Activated effector memory CD4-positive, alpha-beta T cell treated with anti-CD3 and anti-CD28 coated beads, Interleukin-2, amount 50 U/mL, for 16 hours (primary cell): ENCODE measurements at regions not wholly inside any gene's neighbourhood (a gene's known extent, or its start where the extent isn't known, plus 50 kb on each side); places are given as distances from the start of the nearest gene placed in this dataset.
"Not testable (repeated sequence)": the region's sequence is repeated elsewhere in the genome, so short reads cannot be mapped to it uniquely, and the experiment has no call there.

Experiments used
- DNase-seq: peaks from one replicate; pipeline ENCODE4 v3.0.0-alpha.2; 2020

DNA sequence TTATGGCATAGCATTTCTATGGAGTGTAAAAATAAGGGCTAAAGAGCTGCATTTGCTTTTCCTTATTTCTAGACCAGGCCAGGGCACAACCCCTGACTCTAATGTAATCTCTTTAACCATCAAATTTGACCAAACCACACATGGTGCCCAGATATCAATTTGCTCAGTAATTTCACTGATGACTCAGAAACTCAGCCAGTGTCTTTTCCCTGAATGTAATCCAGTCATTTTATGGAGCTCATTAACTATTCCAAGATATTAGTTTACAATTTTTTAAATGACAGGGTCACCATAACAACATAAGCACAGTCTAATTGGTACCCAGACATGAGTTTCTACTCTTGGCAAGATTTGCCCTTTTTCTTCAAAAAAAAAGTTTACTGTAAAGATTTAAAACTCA lies 270.8 kb upstream of the AGAP1 start:
- DNase-seq = no peak

DNA sequence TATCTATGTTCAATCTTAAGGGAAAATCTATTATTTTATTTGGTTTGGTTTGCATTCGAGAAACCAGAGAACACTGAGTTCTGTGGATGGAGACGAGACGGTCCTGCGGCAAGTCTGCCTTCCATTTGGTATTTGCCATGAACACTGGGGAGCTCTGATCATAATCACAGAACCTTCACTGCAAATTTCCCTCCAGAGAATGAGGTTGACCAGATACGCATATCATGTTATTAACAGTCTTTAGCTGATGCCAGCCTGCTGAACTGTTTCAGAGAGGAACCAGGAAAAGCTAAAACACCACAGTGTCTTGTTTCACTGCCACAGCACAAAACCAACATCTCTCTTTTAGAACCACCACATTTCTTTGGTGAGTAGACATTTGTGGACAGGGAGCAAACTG lies 269.4 kb upstream of the AGAP1 start:
- DNase-seq = no peak

DNA sequence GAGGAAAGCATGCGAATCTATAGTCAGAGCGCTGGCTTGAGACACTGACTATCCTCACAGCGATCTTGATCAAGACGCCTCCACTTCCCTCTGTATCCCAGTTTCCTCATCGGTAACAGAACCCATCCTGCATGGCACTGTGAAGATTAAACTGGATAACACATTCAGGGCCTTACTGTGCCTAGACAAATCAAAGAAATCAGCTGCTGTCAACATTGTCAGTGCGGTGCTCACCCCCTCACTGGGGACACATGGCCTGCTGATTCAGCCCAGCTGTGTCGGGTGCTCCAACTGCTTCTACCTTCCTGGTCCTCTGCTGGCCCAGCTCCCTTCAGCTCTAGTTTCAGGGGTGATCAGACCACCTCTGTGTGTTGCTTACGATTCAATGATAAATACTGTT lies 268.6 kb upstream of the AGAP1 start:
- no peak for DNase-seq

DNA sequence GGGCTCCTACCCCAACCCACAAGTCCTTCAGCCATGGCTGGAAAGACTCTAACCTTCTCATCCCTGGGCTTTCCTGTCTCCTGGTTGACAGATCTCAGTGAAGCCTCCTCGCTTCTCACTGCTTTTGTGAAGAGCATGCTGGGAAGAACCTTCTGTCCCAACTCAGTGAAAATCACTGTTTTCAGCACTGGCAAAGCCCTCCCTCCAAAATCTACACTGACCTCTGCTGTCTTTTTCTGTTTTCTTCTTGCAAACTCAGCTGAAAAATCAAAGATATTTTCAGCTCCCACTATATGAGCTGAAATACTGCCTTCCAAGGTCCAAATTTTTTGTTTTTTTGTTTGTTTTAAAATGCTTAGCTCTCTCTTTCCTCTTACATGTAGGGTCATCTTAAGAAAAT lies 266.3 kb upstream of the AGAP1 start:
- DNase-seq = no peak

DNA sequence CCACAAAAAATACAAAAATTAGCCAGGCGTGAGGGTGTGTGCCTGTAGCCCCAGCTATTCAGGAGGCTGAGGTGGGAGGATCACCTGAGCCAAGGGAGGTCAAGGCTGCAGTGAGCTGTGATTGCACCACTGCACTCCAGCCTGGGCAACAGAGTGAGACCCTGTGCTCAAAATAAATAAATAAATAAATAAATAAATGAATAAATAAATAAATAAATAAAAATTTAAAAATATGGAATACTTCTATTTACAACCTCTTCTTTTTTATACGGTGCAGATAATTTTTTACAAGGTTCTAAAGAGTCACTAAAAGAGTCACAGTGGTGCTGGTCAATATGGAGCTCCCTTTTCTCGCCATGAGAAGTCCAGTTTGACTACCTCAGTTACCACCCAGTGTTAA lies 265.4 kb upstream of the AGAP1 start:
- not testable (repeated sequence) for DNase-seq

DNA sequence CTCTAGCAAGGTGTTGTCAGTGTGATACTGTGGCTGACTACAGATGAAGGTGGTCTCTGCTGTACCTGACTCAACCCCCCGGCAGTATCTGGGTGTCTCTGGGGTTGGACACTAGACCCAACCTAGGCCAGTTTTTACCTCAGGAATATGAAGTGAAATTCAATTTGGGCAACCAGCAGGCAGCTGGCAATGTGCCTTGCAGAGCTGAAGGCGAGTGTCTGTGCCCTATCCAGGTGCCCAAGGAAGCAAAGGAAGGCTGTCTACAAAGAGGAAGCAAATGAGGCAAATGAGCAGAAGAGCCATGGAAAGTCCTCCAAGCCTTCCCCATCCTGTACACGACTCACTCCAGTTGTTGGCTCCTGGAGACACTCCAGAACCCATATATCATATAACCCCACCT lies 264.6 kb upstream of the AGAP1 start:
- DNase-seq = no peak

DNA sequence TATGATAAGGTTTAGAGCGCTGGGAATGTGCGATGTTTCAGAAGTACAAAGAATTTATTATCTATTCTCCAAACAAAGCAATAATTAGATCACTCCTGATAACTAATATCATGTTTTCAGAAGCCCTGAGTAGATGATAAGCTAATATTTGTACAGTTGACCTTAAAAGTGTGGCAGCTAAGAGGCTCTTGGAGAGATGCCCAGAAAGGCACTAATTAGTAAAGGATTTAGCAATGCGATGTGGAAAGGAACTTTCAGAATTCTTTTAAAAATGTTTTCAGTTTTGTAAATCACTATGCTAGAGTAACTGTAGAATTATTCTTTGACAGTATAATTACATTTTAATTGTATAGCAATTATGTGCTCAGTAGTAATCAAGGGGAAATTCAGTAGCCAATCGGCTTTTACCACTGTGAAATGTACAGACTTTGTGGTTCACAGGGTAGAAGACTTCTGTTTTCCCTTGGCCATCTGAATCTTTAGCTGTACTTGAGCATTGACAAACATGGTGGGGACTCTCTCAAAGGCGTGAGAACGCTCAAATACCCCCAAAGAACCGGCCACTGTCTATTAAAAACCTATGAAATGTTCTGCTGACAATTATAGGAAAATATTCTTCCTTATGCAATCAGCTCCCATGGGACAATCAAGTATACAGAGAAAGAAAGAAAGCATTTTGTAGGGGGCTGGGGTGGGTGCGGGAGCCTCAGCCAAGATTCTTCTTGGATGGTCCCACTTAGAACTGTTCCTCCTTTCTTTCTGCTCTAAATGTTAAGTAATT lies 262.8 kb upstream of the AGAP1 start:
- DNase-seq = no peak

DNA sequence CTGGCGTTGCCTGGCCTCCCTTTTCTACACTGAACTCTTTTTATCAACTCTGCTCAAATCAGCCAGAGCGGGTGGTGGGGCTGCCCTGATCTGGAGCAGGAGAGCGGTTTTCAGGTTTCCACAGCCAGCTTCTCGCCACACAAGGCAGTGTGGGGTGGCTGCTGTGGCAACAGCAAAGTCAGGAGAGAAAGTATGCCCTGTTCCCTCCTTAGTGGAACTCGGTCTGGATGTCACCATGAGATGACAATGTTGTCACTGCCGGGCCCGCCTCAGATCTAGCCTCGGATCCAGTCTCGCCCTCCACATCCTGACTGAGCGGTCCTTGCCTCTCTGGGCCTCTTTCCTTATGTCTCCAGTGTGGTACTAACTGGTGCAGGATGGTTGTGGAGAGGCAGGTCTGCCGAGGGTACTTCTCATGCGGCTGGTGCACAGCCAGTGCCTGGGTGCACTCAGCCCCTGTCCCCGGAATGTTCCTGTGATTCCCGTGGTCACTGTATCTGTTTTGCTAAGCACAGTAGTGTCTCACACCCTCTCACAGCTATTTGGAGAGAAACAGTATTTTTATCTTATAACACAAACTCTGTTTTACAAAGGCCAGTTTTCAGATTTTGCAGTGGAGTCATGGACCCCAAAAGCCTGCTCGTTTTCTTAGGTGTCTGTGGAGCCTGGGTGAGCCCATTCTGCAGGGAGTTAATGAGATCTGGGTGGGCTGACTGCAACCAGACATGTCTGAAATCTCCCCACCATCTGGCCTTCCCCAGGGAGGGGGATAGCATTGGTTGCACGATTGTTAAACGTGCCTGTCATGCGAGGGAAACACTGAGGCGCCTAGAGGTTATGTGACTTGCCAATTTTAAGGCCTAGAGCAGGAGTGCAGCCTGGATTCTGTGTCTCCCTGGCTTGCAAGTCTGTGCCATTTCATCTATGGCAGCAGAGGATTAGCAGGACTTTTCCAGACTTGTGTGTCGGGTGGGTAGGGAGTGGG lies 261.1 kb upstream of the AGAP1 start:
- no peak for DNase-seq

DNA sequence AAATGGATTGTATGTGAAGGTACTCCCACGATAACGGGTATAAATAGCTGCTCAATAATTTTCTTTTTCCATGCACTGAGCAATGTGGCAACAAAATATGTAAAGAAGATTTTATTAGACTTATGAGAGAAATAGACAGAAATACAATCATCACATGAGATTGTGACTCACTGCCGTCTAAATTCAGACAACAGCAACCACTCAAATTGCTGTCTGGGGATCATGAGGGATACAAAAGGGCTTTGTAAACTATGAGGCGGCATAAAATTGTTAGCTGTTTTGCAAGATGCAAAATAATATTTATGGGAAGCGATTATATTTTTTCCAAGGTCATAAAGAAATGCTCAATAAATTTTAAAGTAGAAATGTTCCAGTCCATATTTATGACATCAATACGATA lies 259.1 kb upstream of the AGAP1 start:
- DNase-seq = no peak

DNA sequence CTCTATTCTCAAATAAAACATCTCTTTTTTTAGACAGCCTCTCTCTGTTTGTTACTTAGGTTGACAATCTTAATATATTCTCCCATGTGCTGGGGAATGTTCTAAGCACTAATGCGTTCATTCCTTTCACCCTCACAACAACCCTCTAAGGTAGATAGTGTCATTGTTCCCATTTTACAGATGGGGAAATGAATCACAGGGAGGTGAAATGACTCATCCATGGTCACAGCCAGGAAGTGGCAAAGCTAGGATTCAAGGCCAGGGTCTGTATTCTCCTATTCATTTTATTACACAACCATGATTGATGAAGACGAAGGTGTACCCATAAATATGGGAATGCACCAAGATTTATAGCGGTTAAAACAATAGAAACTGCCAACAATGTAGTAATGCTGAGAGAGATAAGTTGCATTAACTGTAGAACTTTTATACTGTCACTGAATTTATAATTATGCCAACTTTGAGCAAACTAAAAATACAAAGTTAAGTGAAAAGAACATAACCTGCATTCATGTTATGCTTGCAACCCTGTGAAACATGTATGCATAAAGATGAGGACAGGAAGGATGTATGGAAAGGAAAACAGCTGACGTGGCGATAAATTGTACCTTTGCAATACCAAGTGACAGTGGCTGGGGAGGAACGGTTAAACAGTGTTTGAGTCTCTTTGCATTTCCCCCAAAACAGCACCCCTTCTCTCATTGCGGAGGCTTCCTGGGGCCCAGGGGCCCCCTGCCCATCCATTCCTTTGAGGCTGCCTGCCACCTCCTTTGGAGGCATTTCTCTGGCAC lies 257.7 kb upstream of the AGAP1 start:
- DNase-seq = no peak

DNA sequence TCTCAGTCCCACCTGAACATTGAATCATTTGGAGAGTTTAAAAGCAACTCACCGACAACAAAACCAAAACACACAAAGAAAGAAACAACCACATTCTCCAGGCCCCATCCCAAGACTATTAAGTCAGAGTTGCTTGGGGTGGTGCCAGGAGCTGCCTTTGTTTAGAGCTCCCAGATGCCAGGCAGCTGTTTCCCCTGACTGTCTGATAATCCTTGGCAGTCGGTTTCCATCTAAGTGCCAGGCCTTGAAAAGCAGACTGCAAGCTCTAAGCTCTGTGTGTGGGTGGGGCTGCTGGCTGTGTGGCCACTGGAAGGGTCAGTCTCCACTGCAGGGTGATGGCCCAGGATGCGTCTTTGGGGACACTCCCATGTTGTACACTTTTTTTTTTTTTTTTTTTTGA lies 255.3 kb upstream of the AGAP1 start:
- no peak for DNase-seq

DNA sequence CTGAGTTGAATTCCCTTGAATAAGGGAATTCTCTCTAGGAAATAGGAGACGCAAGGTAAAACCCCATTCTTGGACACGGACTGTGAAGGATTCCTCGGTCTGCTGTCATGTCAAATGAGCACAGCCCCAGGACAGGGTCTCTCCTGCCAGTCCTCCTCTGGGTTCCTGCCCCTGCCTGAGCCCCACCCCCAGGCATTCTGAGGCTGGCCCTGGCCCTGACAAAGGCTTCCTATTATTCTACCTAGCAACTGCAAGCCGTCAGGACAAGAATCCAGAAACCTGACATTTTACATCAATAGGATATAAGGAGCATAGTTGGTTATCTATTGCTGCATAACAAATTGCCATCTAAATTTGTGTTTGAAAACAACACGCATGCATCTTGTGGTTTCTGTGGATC lies 253.3 kb upstream of the AGAP1 start:
- DNase-seq = no peak

DNA sequence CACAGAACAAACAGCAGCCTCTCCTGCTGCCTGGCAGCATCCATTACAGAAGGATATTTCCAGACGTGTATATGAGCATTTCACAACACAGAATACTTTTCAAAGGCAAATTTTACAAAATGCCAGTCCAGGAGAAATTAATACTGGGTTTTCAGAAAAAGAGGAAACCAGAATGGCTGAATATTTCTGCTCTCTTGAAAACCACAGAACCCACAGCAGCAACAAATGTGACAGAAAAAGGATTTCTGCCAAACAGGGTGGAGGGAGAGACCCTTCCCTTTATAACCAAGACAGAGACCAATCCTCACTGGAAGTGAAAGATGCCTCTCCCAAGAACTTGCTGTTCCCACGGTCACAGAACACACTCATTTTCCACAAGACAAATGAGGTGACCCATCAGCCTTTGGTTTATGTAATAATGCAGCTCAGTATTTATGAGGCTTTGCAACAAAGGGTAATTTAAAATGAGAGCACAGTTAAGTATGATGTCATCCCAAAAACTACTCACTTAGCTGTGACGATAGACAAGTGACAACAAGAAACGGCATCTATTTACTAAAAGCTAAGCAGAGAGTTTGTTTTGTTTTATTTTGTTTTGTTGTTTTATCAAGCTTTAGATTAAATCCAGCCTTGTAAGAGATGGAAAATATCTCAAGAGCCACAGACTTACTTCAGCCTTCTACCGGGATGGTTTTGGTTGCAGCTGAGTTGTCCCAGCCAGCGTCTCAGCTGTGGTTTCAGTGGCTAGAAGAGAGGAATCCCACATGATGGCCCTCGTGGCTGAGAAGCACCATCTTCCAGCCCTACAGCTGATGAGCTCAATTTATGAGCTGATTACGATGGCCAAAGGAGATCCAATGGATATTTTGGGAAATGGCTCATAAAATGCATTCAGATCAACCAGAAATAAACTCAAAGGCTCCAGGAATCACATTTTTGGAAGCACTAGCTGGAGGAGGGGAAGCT lies 249.3 kb upstream of the AGAP1 start:
- no peak for DNase-seq

DNA sequence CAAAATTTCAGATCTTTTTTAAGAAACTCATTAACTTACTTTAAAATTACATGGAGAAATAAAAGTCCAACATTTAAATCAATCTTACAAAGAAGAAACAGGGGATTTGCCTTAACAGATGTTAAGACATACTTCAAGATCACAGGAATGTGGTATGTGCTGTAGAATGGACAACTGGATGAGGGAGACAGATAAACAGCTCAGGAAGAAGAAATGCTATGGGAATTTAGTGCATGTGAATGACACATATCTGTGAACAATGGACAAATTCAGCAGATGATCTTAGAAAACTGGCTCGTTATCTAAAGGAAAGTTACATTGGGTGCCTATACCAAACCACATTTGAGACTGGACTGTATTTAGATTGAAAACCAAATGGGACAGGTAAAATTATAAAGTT lies 246.8 kb upstream of the AGAP1 start:
- DNase-seq = no peak

DNA sequence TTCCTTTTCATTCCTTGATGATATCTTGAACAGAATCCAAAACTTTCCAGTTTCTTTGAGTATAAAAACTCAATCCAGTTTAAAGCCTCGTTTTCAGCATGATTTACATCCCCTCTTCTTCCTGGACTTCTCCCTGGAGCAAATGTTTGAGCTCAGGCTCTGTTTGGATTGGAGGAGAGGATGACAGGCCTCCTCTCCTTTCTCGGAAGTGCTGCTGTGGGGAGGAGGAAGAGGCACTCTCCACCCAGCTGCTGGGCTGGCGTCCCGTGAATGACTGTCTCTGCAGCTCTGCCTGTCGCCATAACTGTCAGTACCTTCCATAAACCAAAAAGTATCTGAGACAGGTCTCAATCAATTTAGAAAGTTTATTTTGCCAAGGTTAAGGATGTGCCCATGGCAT lies 238.2 kb upstream of the AGAP1 start:
- no peak for DNase-seq

DNA sequence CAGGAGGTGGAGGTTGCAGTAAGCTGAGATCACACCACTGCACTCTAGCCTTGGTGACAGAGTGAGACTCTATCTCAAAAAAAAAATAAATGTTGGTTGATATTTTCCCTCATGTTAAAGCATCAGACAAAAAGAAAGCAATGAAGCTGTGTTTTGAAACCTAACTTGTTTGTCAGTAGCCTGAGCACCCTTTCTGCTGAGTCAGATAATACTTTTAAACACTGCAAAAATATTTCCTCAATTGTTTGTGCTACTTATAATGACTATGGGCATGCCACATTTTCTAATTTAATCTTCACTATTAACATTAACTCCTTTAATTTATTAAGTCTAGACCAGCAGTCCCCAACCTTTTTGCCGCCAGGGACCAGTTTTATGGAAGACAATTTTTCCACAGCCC lies 236.3 kb upstream of the AGAP1 start:
- no peak for DNase-seq

DNA sequence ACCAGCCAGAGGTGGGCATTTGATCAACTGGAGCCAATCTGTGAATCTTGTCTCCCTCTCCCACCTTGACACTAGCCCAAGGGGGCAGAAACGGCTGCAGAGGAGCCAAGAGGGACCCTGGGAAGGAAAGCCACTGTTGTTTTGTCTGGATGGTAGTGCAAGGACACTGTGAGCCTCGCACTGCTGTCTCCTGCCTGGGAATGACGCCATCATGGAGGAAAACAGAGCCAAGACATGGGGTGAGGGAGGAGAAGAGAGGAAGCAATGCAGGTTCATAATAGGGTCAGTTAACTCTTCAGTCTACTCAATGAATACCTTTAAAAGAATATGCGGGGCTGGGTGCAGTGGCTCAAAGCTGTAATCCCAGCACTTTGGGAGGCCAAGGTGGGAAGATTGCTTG lies 231.1 kb upstream of the AGAP1 start:
- DNase-seq = no peak

DNA sequence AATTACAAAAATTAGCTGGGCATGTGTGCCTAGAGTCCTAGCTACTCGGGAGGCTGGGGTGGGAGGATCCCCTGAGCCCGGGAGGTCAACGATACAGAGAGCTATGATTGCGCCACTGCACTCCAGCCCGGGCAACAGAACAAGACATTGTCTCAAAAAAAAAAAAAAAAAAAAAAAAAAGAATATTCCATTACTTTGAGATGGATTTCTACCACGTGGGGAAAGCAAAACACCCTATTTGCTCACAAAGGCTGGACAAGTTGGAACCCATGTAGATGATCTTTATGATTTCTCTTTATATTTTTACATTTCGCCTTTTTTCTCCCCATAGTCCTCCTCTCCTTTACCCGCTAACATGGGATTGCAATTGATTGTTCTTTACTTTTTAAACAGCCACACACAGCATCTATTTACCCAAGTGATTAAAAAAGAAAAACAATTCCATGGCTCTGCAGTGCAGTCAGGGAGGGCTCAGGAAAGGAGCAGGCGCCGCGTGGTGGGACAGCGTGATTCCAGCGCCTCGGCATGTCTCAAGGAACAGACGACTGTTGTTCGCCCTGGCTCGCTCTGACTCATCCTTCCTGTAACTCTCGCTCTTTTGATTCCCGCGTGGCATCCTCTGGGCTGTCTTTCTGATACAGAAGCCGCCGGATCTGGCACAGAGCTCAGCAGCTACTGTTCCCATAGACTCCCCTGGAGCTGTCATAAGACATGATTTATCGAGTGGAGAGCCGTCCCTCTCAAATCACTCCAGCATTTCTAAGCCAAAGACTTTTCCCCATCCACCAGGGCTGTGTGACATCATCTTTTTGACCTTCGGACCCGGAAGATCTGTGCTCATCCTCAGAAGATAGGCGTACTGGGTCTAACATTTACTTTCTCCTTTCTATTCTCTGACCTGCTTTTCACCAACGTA lies 230.4 kb upstream of the AGAP1 start:
- no peak for DNase-seq

DNA sequence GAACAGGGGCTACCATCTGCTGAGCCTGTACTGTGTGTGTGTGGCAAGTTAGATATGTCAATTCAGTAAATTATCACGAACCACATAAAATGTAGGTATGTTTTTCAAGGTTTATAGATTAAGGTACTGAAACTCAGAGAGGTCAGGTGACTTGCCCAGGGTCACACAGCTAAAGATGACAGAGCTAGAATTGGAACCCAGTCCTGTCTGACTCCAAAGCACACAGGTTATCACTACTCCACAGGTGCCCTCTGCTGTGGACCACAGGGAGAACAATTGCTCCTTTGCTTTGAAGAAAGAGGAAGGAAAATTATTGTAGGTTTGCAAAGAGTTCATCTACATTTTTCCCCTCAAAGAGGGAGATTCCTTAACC lies 229.7 kb upstream of the AGAP1 start:
- DNase-seq = no peak

DNA sequence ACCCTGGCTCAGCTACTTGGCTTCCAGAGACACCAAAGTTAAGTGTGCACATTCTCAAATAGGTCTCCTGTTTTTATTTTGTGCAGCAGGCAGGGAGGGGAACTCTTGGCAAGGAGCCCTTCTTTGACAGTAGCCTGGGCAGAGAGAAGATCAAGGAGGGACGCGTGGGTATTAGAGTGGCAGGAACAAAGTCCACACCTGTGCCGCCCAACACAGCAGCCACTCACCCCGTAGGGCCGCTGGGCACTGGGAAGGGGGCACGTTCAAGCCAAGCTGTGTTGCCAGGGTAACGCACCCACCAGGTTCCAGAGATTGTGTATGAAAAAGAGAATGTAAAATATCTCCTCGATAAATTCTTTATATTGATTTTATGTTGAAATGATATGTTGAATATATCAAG lies 229.3 kb upstream of the AGAP1 start:
- no peak for DNase-seq

DNA sequence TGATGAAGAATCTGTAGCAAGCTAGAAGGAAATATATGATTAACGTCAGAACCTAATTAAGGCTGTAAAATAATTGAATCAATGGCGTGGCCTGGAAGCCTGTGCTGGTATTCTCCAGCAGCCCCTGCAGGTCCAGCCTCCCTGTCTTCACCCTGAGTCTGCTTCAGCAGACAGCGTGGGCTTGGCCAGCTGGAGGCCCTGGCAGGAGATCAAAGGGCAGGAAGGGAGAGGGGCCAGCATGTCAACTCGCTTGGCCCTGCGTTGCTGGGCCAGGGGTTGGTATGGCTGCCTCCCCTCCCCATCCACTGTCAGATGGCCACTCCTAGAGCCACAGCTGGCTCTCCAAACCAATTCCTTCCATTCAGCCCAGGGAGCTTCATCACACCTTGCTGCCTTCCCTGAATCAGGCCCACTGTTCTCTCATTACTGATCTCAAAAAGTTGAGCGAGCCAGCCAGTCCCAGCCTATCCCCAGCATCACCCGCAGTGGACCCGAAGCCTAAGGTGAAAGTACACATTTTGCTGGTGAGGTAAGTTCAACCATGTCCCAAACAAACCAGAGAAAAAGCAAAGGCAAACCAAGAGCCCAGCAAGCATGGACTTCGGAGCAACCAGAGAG lies 228.4 kb upstream of the AGAP1 start:
- no peak for DNase-seq
